Glutamatergic neuron (in vitro differentiated cells): ENCODE measurements at regions not wholly inside any gene's neighbourhood (a gene's known extent, or its start where the extent isn't known, plus 50 kb on each side); places are given as distances from the start of the nearest gene placed in this dataset.

ENCODE experiments used
- DNase-seq: peaks from one replicate; pipeline ENCODE4 v3.0.0; 2022
- H3K27ac Mint-ChIP-seq: one replicate; pipeline ENCODE4 v1.8.0; 2020; ENCODE audit warnings: mild to moderate bottlenecking, mixed read lengths, inconsistent platforms; ENCODE audit not compliant: unreplicated experiment
- H3K27me3 Mint-ChIP-seq: one replicate; pipeline ENCODE4 v1.8.0; 2020; ENCODE audit warnings: mild to moderate bottlenecking, moderate library complexity, mixed read lengths, inconsistent platforms; ENCODE audit not compliant: unreplicated experiment
- H3K36me3 Mint-ChIP-seq: one replicate; pipeline ENCODE4 v1.8.0; 2020; ENCODE audit warnings: mild to moderate bottlenecking, mixed read lengths, inconsistent platforms; ENCODE audit not compliant: unreplicated experiment
- H3K4me1 Mint-ChIP-seq: one replicate; pipeline ENCODE4 v1.8.0; 2020; ENCODE audit warnings: mild to moderate bottlenecking, low read depth, mixed read lengths, inconsistent platforms; ENCODE audit not compliant: unreplicated experiment
- H3K4me3 Mint-ChIP-seq: one replicate; pipeline ENCODE4 v1.8.0; 2020; ENCODE audit warnings: mild to moderate bottlenecking, mixed read lengths, inconsistent platforms; ENCODE audit not compliant: unreplicated experiment
- H3K9me3 Mint-ChIP-seq: one replicate; pipeline ENCODE4 v1.8.0; 2020; ENCODE audit warnings: mild to moderate bottlenecking, moderate library complexity, mixed read lengths, inconsistent platforms; ENCODE audit not compliant: unreplicated experiment
- CTCF ChIP-seq: fragments of 200-600 bp; sonication (generic); IDR thresholded peaks from one replicate; pipeline ENCODE4 v1.5.0; 2021; ENCODE audit not compliant: partially characterized antibody, unreplicated experiment

- Mint-ChIP-seq H3K4me3 (no peak overlapping the region), H3K27ac (no peak overlapping the region), H3K9me3 (peaks cover 1% of the 10 kb centered on the region), H3K27me3 (no peaks in the 10 kb centered on the region), H3K36me3 (no peaks in the 10 kb centered on the region), H3K4me1 (peaks cover 20% of the 10 kb centered on the region)
- TF ChIP-seq CTCF = no peak
- no peak for DNase-seq
These were observed 290.1 kb upstream of the WWC1 start for GRCh38 chr5:168001318-168001717.

DNA sequence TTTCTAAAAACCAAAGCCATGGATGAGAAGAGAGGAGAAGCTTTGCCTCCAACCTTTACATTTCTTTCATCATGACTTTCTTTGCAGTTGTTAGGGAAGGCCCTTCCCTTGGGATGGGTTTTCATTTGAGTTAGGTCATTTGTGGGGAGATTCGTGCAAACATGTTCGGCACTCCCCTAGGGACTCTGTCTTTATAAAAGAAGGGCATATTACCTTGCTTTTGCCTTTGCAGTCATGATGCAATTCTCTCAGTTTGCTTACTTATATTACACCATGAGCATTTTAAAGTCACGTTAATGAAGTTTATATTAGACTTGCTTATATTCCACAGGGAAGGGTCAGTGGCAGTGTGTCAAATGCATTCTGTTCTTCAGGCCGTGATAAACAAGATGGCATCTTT is 289.3 kb upstream of the WWC1 start:
- Mint-ChIP-seq H3K27ac (no peak overlapping the region), H3K4me1 (peaks cover 25% of the 10 kb centered on the region), H3K9me3 (peaks cover 1% of the 10 kb centered on the region), H3K4me3 (peak overlapping the region; percentile 20), H3K27me3 (no peaks in the 10 kb centered on the region), H3K36me3 (no peaks in the 10 kb centered on the region)
- TF ChIP-seq CTCF = no peak
- DNase-seq = no peak

DNA sequence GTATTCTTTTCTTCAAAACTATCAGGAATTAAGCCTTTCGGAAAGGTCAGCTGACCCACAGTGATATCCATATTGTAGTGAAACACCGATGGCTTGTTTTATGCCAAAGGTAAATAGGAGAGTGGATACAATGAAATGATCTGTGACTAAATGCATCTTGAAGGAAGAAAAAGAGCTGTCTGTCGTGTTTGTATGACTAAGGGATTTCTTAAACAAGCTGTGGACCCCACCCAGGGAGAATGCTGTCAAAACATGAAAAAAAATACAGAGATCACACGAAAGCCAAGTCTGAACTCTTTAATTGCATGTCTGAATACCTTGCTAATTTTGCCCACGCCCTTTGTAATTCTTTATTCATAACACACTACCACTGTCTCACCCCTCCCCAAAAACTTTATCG is 286.4 kb upstream of the WWC1 start:
- no peak overlapping the region for H3K27ac Mint-ChIP-seq
- no peak for DNase-seq
- no peaks in the 10 kb centered on the region for H3K27me3 Mint-ChIP-seq
- no peak overlapping the region for H3K4me3 Mint-ChIP-seq
- no peak for TF ChIP-seq CTCF
- H3K4me1 Mint-ChIP-seq = peaks cover 25% of the 10 kb centered on the region
- no peaks in the 10 kb centered on the region for H3K36me3 Mint-ChIP-seq
- no peaks in the 10 kb centered on the region for H3K9me3 Mint-ChIP-seq

GRCh38 chr5:168005936-168006335 is 285.5 kb upstream of the WWC1 start:
- DNase-seq = no peak
- Mint-ChIP-seq H3K4me3 (no peak overlapping the region), H3K9me3 (no peaks in the 10 kb centered on the region), H3K36me3 (no peaks in the 10 kb centered on the region), H3K4me1 (peaks cover 25% of the 10 kb centered on the region), H3K27me3 (no peaks in the 10 kb centered on the region), H3K27ac (peak overlapping the region; percentile 36)
- no peak for TF ChIP-seq CTCF

GRCh38 chr5:168006456-168007130 is 284.9 kb upstream of the WWC1 start:
- no peaks in the 10 kb centered on the region for H3K27me3 Mint-ChIP-seq
- no peaks in the 10 kb centered on the region for H3K9me3 Mint-ChIP-seq
- H3K4me3 Mint-ChIP-seq = no peak overlapping the region
- no peak overlapping the region for H3K27ac Mint-ChIP-seq
- H3K36me3 Mint-ChIP-seq = no peaks in the 10 kb centered on the region
- no peak for TF ChIP-seq CTCF
- DNase-seq = no peak
- peaks cover 25% of the 10 kb centered on the region for H3K4me1 Mint-ChIP-seq
